ENCODE measurements at regions not wholly inside any gene's neighbourhood (a gene's known extent, or its start where the extent isn't known, plus 50 kb on each side); places are given as distances from the start of the nearest gene placed in this dataset.

DNA sequence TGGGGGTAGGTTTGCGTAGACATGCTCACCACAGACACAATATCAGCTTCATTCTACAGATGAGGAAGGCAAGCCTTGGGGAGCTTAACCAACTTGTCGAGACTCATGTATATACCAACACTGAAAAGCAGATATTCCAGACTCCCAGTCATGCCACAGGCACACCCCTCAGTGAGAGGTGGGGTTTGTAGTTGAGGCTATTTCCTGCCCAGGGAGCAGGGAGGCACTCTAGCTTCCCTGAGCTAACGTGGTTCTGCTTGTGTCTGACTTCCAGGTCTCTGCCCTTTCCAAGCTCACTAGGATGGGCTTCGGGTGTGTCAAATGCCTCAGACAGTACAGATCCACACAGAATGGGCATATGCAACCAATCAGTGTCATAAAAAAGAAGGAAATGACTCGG, 122.3 kb upstream of the RUNX1 start:
- Histone ChIP-seq H3K4me3 (ENCODE audit: low read depth, low read length) (no peak overlapping the region), H3K9me3 (ENCODE audit: control insufficient read depth, insufficient read depth, low read depth, low read length) (no peaks in the 10 kb centered on the region), H3K27ac (ENCODE audit: extremely low read depth, low read depth, low read length) (no peak overlapping the region), H3K4me1 (ENCODE audit: control insufficient read depth, insufficient read depth, low read length) (no peaks in the 10 kb centered on the region), H3K36me3 (ENCODE audit: control insufficient read depth in 2 of 2, insufficient read depth in 1 of 2, low read length in 2 of 2) (no peaks in the 10 kb centered on the region)
- no peak for TF ChIP-seq ZNF311 (tag by site-specific recombination; IDR thresholded peaks at IDR 0.05; ENCODE audit: borderline replicate concordance)
- no peak for TF ChIP-seq SCRT1 (tag by site-specific recombination; IDR thresholded peaks at IDR 0.05; ENCODE audit: borderline replicate concordance)
- TF ChIP-seq GLIS1 (tag by site-specific recombination; IDR thresholded peaks at IDR 0.05) = no peak
- no peak for TF ChIP-seq ZNF629 (tag by site-specific recombination; IDR thresholded peaks at IDR 0.05)
- no peak for TF ChIP-seq SP3 (tag by site-specific recombination; IDR thresholded peaks at IDR 0.05)
- no peak for TF ChIP-seq ZNF324 (tag by site-specific recombination; IDR thresholded peaks at IDR 0.05)
- no peak for TF ChIP-seq OVOL3 (tag by site-specific recombination; IDR thresholded peaks at IDR 0.05)
- no peak for TF ChIP-seq ZBTB7A (tag by site-specific recombination; IDR thresholded peaks at IDR 0.05; ENCODE audit: low read depth)
- TF ChIP-seq, protein P1, sequence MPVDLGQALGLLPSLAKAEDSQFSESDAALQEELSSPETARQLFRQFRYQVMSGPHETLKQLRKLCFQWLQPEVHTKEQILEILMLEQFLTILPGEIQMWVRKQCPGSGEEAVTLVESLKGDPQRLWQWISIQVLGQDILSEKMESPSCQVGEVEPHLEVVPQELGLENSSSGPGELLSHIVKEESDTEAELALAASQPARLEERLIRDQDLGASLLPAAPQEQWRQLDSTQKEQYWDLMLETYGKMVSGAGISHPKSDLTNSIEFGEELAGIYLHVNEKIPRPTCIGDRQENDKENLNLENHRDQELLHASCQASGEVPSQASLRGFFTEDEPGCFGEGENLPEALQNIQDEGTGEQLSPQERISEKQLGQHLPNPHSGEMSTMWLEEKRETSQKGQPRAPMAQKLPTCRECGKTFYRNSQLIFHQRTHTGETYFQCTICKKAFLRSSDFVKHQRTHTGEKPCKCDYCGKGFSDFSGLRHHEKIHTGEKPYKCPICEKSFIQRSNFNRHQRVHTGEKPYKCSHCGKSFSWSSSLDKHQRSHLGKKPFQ (tag by site-specific recombination; IDR thresholded peaks at IDR 0.05) = no peak
- ChIA-PET POLR2A (no interaction called here), CTCF (interaction anchor here (0.9 kb wide), 1 partner anchor 121 kb away, joined by 3 read pairs; no protein-coding TSS in a partner anchor)

DNA sequence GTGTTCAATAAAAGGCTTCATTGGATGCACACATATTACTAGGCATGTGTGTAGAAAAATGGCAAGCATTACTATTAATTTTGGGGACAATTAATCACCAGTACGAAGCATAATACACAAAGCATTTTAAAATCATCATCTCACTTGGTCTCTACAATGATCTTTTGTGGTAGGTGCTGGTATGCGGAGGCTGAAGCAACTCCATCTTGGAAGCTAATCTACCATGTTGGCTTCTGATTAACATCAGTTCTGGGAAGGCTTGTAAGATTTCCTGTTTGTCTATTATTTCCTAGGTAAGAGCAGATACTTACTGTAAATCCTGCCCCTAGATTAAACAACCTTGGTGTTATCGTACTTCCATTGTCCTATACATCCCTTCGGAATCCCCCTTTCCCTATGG, 121.7 kb upstream of the RUNX1 start:
- H3K4me3 ChIP-seq (ENCODE audit: low read depth, low read length) = no peak overlapping the region

More for the DNA sequence above, 121.7 kb upstream of the RUNX1 start:
- no peaks in the 10 kb centered on the region for H3K9me3 ChIP-seq (ENCODE audit: control insufficient read depth, insufficient read depth, low read depth, low read length)
- CTCF ChIA-PET = interaction anchor here (0.9 kb wide), 1 partner anchor 120 kb away, joined by 3 read pairs; no protein-coding TSS in a partner anchor
- no peaks in the 10 kb centered on the region for H3K4me1 ChIP-seq (ENCODE audit: control insufficient read depth, insufficient read depth, low read length)
- TF ChIP-seq ZNF510 (tag by site-specific recombination; IDR thresholded peaks at IDR 0.05; ENCODE audit: insufficient replicate concordance) (no peak), ZNF121 (tag by site-specific recombination; IDR thresholded peaks at IDR 0.05) (no peak), ZNF10 (tag by site-specific recombination; IDR thresholded peaks at IDR 0.05) (no peak), ZNF529 (tag by site-specific recombination; IDR thresholded peaks at IDR 0.05; ENCODE audit: insufficient replicate concordance) (no peak), ZNF266 (tag by site-specific recombination; IDR thresholded peaks at IDR 0.05; ENCODE audit: low read depth) (no peak), ZNF146 (tag by site-specific recombination; IDR thresholded peaks at IDR 0.05) (no peak), ZNF391 (tag by site-specific recombination; IDR thresholded peaks at IDR 0.05; ENCODE audit: borderline replicate concordance, low read depth) (no peak), ZNF350 (tag by site-specific recombination; IDR thresholded peaks at IDR 0.05) (no peak), ZNF600 (tag by site-specific recombination; IDR thresholded peaks at IDR 0.05) (no peak)
- TF ChIP-seq, protein P2, sequence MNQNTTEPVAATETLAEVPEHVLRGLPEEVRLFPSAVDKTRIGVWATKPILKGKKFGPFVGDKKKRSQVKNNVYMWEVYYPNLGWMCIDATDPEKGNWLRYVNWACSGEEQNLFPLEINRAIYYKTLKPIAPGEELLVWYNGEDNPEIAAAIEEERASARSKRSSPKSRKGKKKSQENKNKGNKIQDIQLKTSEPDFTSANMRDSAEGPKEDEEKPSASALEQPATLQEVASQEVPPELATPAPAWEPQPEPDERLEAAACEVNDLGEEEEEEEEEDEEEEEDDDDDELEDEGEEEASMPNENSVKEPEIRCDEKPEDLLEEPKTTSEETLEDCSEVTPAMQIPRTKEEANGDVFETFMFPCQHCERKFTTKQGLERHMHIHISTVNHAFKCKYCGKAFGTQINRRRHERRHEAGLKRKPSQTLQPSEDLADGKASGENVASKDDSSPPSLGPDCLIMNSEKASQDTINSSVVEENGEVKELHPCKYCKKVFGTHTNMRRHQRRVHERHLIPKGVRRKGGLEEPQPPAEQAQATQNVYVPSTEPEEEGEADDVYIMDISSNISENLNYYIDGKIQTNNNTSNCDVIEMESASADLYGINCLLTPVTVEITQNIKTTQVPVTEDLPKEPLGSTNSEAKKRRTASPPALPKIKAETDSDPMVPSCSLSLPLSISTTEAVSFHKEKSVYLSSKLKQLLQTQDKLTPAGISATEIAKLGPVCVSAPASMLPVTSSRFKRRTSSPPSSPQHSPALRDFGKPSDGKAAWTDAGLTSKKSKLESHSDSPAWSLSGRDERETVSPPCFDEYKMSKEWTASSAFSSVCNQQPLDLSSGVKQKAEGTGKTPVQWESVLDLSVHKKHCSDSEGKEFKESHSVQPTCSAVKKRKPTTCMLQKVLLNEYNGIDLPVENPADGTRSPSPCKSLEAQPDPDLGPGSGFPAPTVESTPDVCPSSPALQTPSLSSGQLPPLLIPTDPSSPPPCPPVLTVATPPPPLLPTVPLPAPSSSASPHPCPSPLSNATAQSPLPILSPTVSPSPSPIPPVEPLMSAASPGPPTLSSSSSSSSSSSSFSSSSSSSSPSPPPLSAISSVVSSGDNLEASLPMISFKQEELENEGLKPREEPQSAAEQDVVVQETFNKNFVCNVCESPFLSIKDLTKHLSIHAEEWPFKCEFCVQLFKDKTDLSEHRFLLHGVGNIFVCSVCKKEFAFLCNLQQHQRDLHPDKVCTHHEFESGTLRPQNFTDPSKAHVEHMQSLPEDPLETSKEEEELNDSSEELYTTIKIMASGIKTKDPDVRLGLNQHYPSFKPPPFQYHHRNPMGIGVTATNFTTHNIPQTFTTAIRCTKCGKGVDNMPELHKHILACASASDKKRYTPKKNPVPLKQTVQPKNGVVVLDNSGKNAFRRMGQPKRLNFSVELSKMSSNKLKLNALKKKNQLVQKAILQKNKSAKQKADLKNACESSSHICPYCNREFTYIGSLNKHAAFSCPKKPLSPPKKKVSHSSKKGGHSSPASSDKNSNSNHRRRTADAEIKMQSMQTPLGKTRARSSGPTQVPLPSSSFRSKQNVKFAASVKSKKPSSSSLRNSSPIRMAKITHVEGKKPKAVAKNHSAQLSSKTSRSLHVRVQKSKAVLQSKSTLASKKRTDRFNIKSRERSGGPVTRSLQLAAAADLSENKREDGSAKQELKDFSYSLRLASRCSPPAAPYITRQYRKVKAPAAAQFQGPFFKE (tag by site-specific recombination; IDR thresholded peaks at IDR 0.05; ENCODE audit: borderline replicate concordance) = no peak
- TF ChIP-seq, protein P3, sequence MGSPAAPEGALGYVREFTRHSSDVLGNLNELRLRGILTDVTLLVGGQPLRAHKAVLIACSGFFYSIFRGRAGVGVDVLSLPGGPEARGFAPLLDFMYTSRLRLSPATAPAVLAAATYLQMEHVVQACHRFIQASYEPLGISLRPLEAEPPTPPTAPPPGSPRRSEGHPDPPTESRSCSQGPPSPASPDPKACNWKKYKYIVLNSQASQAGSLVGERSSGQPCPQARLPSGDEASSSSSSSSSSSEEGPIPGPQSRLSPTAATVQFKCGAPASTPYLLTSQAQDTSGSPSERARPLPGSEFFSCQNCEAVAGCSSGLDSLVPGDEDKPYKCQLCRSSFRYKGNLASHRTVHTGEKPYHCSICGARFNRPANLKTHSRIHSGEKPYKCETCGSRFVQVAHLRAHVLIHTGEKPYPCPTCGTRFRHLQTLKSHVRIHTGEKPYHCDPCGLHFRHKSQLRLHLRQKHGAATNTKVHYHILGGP (tag by site-specific recombination; IDR thresholded peaks at IDR 0.05) = no peak
- POLR2A ChIA-PET = no interaction called here
- no peak overlapping the region for H3K27ac ChIP-seq (ENCODE audit: extremely low read depth, low read depth, low read length)
- H3K36me3 ChIP-seq (ENCODE audit: control insufficient read depth in 2 of 2, insufficient read depth in 1 of 2, low read length in 2 of 2) = no peaks in the 10 kb centered on the region

Data from HEK293 (cell line).